Astrocyte (in vitro differentiated cells and primary cell): ENCODE measurements at regions not wholly inside any gene's neighbourhood (a gene's known extent, or its start where the extent isn't known, plus 50 kb on each side); places are given as distances from the start of the nearest gene placed in this dataset.
A peak's percentile ranks its signal among the peaks of the same experiment; 100 is the strongest.

Source experiments
- DNase-seq: peaks from one replicate; pipeline ENCODE4 v3.0.0-alpha.2; 2010; ENCODE audit warnings: low read depth
- FAIRE-seq: peaks from 2 replicates; lab custom pipeline; 2011; peaks lifted over from hg19 to GRCh38; lab: Jason Lieb, UNC
- H2AFZ ChIP-seq: 2 replicates; pipeline ENCODE4 v1.6.0; 2012; ENCODE audit warnings: low read depth, low read length, inconsistent platforms
- H3K27ac ChIP-seq: 2 replicates; pipeline ENCODE4 v1.5.1; 2011; ENCODE audit warnings: low read depth, low read length, inconsistent platforms
- H3K27me3 ChIP-seq: 2 replicates; pipeline ENCODE4 v1.6.0; 2011; ENCODE audit warnings: low read length, inconsistent platforms; ENCODE audit not compliant: insufficient read depth
- H3K36me3 ChIP-seq: 2 replicates; pipeline ENCODE4 v1.5.1; 2011; ENCODE audit warnings: low read length, inconsistent platforms; ENCODE audit not compliant: insufficient read depth
- H3K4me1 ChIP-seq: 2 replicates; pipeline ENCODE4 v1.5.1; 2011; ENCODE audit warnings: low read length, inconsistent platforms; ENCODE audit not compliant: insufficient read depth
- H3K4me2 ChIP-seq: 2 replicates; pipeline ENCODE4 v1.6.0; 2012; ENCODE audit warnings: low read length, inconsistent platforms
- H3K4me3 ChIP-seq: 2 replicates; pipeline ENCODE4 v1.5.1; 2011; ENCODE audit warnings: low read depth, mild to moderate bottlenecking, low read length, inconsistent platforms; ENCODE audit not compliant: insufficient read depth
- H3K79me2 ChIP-seq: 2 replicates; pipeline ENCODE4 v1.6.0; 2012; ENCODE audit warnings: mild to moderate bottlenecking, low read length, inconsistent platforms; ENCODE audit not compliant: insufficient read depth
- H3K9ac ChIP-seq: 2 replicates; pipeline ENCODE4 v1.6.0; 2012; ENCODE audit warnings: mild to moderate bottlenecking, low read length, inconsistent platforms
- H3K9me3 ChIP-seq: 2 replicates; pipeline ENCODE4 v1.5.1; 2012; ENCODE audit warnings: low read depth, mild to moderate bottlenecking, low read length, inconsistent platforms; ENCODE audit not compliant: insufficient read depth
- H4K20me1 ChIP-seq: 2 replicates; pipeline ENCODE4 v1.6.0; 2012; ENCODE audit warnings: low read length, inconsistent platforms; ENCODE audit not compliant: insufficient read depth
- H3K27ac Mint-ChIP-seq: one replicate; pipeline ENCODE4 v1.8.0; 2021; ENCODE audit warnings: mild to moderate bottlenecking, mixed read lengths; ENCODE audit not compliant: unreplicated experiment
- H3K27me3 Mint-ChIP-seq: one replicate; pipeline ENCODE4 v1.8.0; 2021; ENCODE audit warnings: low read depth, mixed read lengths; ENCODE audit not compliant: unreplicated experiment
- H3K36me3 Mint-ChIP-seq: one replicate; pipeline ENCODE4 v1.8.0; 2021; ENCODE audit warnings: low read depth, mixed read lengths; ENCODE audit not compliant: unreplicated experiment
- H3K4me1 Mint-ChIP-seq: one replicate; pipeline ENCODE4 v1.8.0; 2021; ENCODE audit warnings: low read depth, mixed read lengths; ENCODE audit not compliant: unreplicated experiment
- H3K4me3 Mint-ChIP-seq: one replicate; pipeline ENCODE4 v1.8.0; 2021; ENCODE audit warnings: mild to moderate bottlenecking, moderate library complexity, mixed read lengths; ENCODE audit not compliant: unreplicated experiment
- H3K9me3 Mint-ChIP-seq: one replicate; pipeline ENCODE4 v1.8.0; 2021; ENCODE audit warnings: mild to moderate bottlenecking, mixed read lengths; ENCODE audit not compliant: unreplicated experiment
- CTCF ChIP-seq: IDR thresholded peaks from 2 replicates; pipeline ENCODE4 v1.5.1; 2011; ENCODE audit warnings: low read depth, mild to moderate bottlenecking, inconsistent platforms, low read length, moderate library complexity; ENCODE audit not compliant: insufficient read depth
- EZH2 ChIP-seq: IDR thresholded peaks from 2 replicates; pipeline ENCODE4 v1.6.1; 2012; ENCODE audit warnings: mild to moderate bottlenecking, low read length, inconsistent platforms; ENCODE audit not compliant: insufficient read depth

- Histone ChIP-seq H3K27me3 (no peaks in the 10 kb centered on the region), H3K79me2 (no peaks in the 10 kb centered on the region), H3K9ac (no peak overlapping the region), H4K20me1 (no peaks in the 10 kb centered on the region), H3K27ac (no peak overlapping the region), H3K4me1 (peaks cover 29% of the 10 kb centered on the region), H3K4me3 (no peak overlapping the region), H2AFZ (no peak overlapping the region), H3K4me2 (peak overlapping the region; percentile 29), H3K36me3 (no peaks in the 10 kb centered on the region), H3K9me3 (no peaks in the 10 kb centered on the region)
- DNase-seq (peak; percentile 88), FAIRE-seq (peak; percentile 43)
- TF ChIP-seq EZH2 (no peak), CTCF (no peak)
- Mint-ChIP-seq H3K4me1 (peaks cover 26% of the 10 kb centered on the region), H3K27me3 (no peaks in the 10 kb centered on the region), H3K9me3 (peaks cover 2% of the 10 kb centered on the region), H3K27ac (peak overlapping the region; percentile 55), H3K4me3 (no peak overlapping the region), H3K36me3 (no peaks in the 10 kb centered on the region)
Measured at GRCh38 chr12:68428724-68429501, 96.8 kb upstream of the MDM1 start.

- Histone ChIP-seq H3K9ac (no peak overlapping the region), H4K20me1 (no peaks in the 10 kb centered on the region), H3K4me1 (peaks cover 29% of the 10 kb centered on the region), H3K4me2 (peak overlapping the region; percentile 29), H3K27ac (no peak overlapping the region), H3K27me3 (no peaks in the 10 kb centered on the region), H3K4me3 (no peak overlapping the region), H3K36me3 (no peaks in the 10 kb centered on the region), H2AFZ (no peak overlapping the region), H3K9me3 (peaks cover under 1% of the 10 kb centered on the region), H3K79me2 (no peaks in the 10 kb centered on the region)
- no peak overlapping the region for H3K4me3 Mint-ChIP-seq
- H3K4me1 Mint-ChIP-seq, result peaks cover 26% of the 10 kb centered on the region
- H3K27me3 Mint-ChIP-seq, result no peaks in the 10 kb centered on the region
- TF ChIP-seq EZH2, result no peak
- TF ChIP-seq CTCF, result no peak
- no peak overlapping the region for H3K27ac Mint-ChIP-seq
- no peaks in the 10 kb centered on the region for H3K36me3 Mint-ChIP-seq
- DNase-seq (no peak), FAIRE-seq (no peak)
- peaks cover 2% of the 10 kb centered on the region for H3K9me3 Mint-ChIP-seq
Measured at GRCh38 chr12:68429696-68430095, 97.5 kb upstream of the MDM1 start.

- Histone ChIP-seq H4K20me1 (no peaks in the 10 kb centered on the region), H2AFZ (no peak overlapping the region), H3K79me2 (no peaks in the 10 kb centered on the region), H3K36me3 (no peaks in the 10 kb centered on the region), H3K27me3 (no peaks in the 10 kb centered on the region), H3K9ac (no peak overlapping the region), H3K27ac (no peak overlapping the region), H3K4me3 (no peak overlapping the region), H3K9me3 (peaks cover 5% of the 10 kb centered on the region), H3K4me1 (peaks cover 22% of the 10 kb centered on the region), H3K4me2 (no peak overlapping the region)
- Mint-ChIP-seq H3K4me3 (no peak overlapping the region), H3K9me3 (peaks cover 8% of the 10 kb centered on the region), H3K27ac (no peak overlapping the region), H3K27me3 (no peaks in the 10 kb centered on the region), H3K36me3 (no peaks in the 10 kb centered on the region), H3K4me1 (peaks cover 12% of the 10 kb centered on the region)
- TF ChIP-seq EZH2, result no peak
- TF ChIP-seq CTCF, result no peak
- DNase-seq (no peak), FAIRE-seq (no peak)
Measured at GRCh38 chr12:68431786-68432185, 99.6 kb upstream of the MDM1 start.
